ENCODE measurements at regions not wholly inside any gene's neighbourhood (a gene's known extent, or its start where the extent isn't known, plus 50 kb on each side); places are given as distances from the start of the nearest gene placed in this dataset.

- peaks cover 9% of the 10 kb centered on the region for H3K9me3 Mint-ChIP-seq (ENCODE audit: insufficient read depth)
- H3K4me3 Mint-ChIP-seq = no peak overlapping the region
- Histone ChIP-seq H2AFZ (ENCODE audit: insufficient read depth, low read depth, low read length, poor library complexity, severe bottlenecking) (no peak overlapping the region), H4K20me1 (ENCODE audit: control insufficient read depth, insufficient read depth, low read length, poor library complexity, severe bottlenecking) (no peaks in the 10 kb centered on the region), H3K36me3 (replicated peaks in 1 of 2; ENCODE audit: control extremely low read depth in 1 of 2, control insufficient read depth in 1 of 2, extremely low read depth in 1 of 2, insufficient read depth in 2 of 2, low read length in 1 of 2) (no peaks in the 10 kb centered on the region), H3K9ac (ENCODE audit: low read length) (no peak overlapping the region), H3K79me2 (ENCODE audit: control insufficient read depth, insufficient read depth, low read length) (no peaks in the 10 kb centered on the region), H3K27me3 (replicated peaks in 1 of 4; ENCODE audit: control extremely low read depth in 1 of 4, control insufficient read depth in 3 of 4, insufficient read depth in 4 of 4, low read length in 3 of 4) (no peaks in the 10 kb centered on the region), H3K4me3 (ENCODE audit: control extremely low read depth in 1 of 5, extremely low read depth in 1 of 5, insufficient read depth in 1 of 5, low read depth in 2 of 5, low read length in 4 of 5) (no peak overlapping the region), H3K4me1 (ENCODE audit: control insufficient read depth in 2 of 2, insufficient read depth in 2 of 2, low read length in 2 of 2) (no peaks in the 10 kb centered on the region), H3K27ac (ENCODE audit: low read length in 2 of 2) (no peak overlapping the region), H3K4me2 (replicated peaks; ENCODE audit: low read depth, low read length, poor library complexity, severe bottlenecking) (no peak overlapping the region), H3K9me3 (ENCODE audit: control extremely low read depth in 1 of 3, control insufficient read depth in 2 of 3, insufficient read depth in 1 of 3, low read length in 2 of 3) (peaks cover 0 to 4% (median 0%) of the 10 kb centered on the region in 3 donors)
- DNase-seq = no peak
- ATAC-seq (ENCODE audit: low read depth) = no peak
- peaks cover 11% of the 10 kb centered on the region for H3K27me3 Mint-ChIP-seq
- no peaks in the 10 kb centered on the region for H3K4me1 Mint-ChIP-seq
- POLR2A ChIA-PET = no interaction called here
- CTCF ChIA-PET = no interaction called here
- intact Hi-C loops (cut with micrococcal nuclease) = no loop called here
- no CpG with 5 or more reads among the region's 3 CpGs for WGBS (ENCODE audit: insufficient coverage)
- no peak for TF ChIP-seq CTCF (IDR thresholded peaks at IDR 0.05)
- TF ChIP-seq EZH2 (IDR thresholded peaks at IDR 0.05; ENCODE audit: borderline replicate concordance, insufficient read depth, low read depth, low read length, poor library complexity, severe bottlenecking) = no peak
- no peak overlapping the region for H3K27ac Mint-ChIP-seq
These were observed 55.2 kb upstream of the PAX3 start for GRCh38 chr2:222353993-222354392.

- H3K4me1 Mint-ChIP-seq = no peaks in the 10 kb centered on the region
These were observed 57.1 kb upstream of the PAX3 start for GRCh38 chr2:222355860-222356259.

More at GRCh38 chr2:222355860-222356259, 57.1 kb upstream of the PAX3 start:
- intact Hi-C loops (cut with micrococcal nuclease) = no loop called here
- CTCF ChIA-PET = interaction anchor here (0.6 kb wide), 1 partner anchor 10 kb away, joined by 3 read pairs; no protein-coding TSS in a partner anchor
- DNase-seq = no peak
- ATAC-seq (ENCODE audit: low read depth) = no peak
- Histone ChIP-seq H4K20me1 (ENCODE audit: control insufficient read depth, insufficient read depth, low read length, poor library complexity, severe bottlenecking) (no peaks in the 10 kb centered on the region), H3K27me3 (replicated peaks in 1 of 4; ENCODE audit: control extremely low read depth in 1 of 4, control insufficient read depth in 3 of 4, insufficient read depth in 4 of 4, low read length in 3 of 4) (no peaks in the 10 kb centered on the region), H3K36me3 (replicated peaks in 1 of 2; ENCODE audit: control extremely low read depth in 1 of 2, control insufficient read depth in 1 of 2, extremely low read depth in 1 of 2, insufficient read depth in 2 of 2, low read length in 1 of 2) (no peaks in the 10 kb centered on the region), H3K9ac (ENCODE audit: low read length) (no peak overlapping the region), H2AFZ (ENCODE audit: insufficient read depth, low read depth, low read length, poor library complexity, severe bottlenecking) (no peak overlapping the region), H3K27ac (ENCODE audit: low read length in 2 of 2) (no peak overlapping the region), H3K79me2 (ENCODE audit: control insufficient read depth, insufficient read depth, low read length) (no peaks in the 10 kb centered on the region), H3K9me3 (ENCODE audit: control extremely low read depth in 1 of 3, control insufficient read depth in 2 of 3, insufficient read depth in 1 of 3, low read length in 2 of 3) (peaks cover 0 to 4% (median 4%) of the 10 kb centered on the region in 3 donors), H3K4me1 (ENCODE audit: control insufficient read depth in 2 of 2, insufficient read depth in 2 of 2, low read length in 2 of 2) (no peaks in the 10 kb centered on the region), H3K4me2 (replicated peaks; ENCODE audit: low read depth, low read length, poor library complexity, severe bottlenecking) (no peak overlapping the region), H3K4me3 (ENCODE audit: control extremely low read depth in 1 of 5, extremely low read depth in 1 of 5, insufficient read depth in 1 of 5, low read depth in 2 of 5, low read length in 4 of 5) (no peak overlapping the region)
- POLR2A ChIA-PET = no interaction called here
- H3K27ac Mint-ChIP-seq = no peak overlapping the region
- TF ChIP-seq EZH2 (IDR thresholded peaks at IDR 0.05; ENCODE audit: borderline replicate concordance, insufficient read depth, low read depth, low read length, poor library complexity, severe bottlenecking) = no peak
- no peak for TF ChIP-seq CTCF (IDR thresholded peaks at IDR 0.05)
- H3K9me3 Mint-ChIP-seq (ENCODE audit: insufficient read depth) = peaks cover 9% of the 10 kb centered on the region
- peaks cover 13% of the 10 kb centered on the region for H3K27me3 Mint-ChIP-seq
- H3K4me3 Mint-ChIP-seq = no peak overlapping the region

Data from B cell (primary cell).